ENCODE measurements at regions not wholly inside any gene's neighbourhood (a gene's known extent, or its start where the extent isn't known, plus 50 kb on each side); places are given as distances from the start of the nearest gene placed in this dataset.

GRCh38 chr12:116403546-116403945 lies 126.1 kb upstream of the MED13L start:
- no peak for TF ChIP-seq CTCF (IDR thresholded peaks at IDR 0.05; ENCODE audit: low read depth, low read length)
- no peak for TF ChIP-seq EZH2phosphoT487 (IDR thresholded peaks at IDR 0.05; ENCODE audit: low read depth)

Measured in OCI-LY3 (cell line).